ENCODE measurements at regions not wholly inside any gene's neighbourhood (a gene's known extent, or its start where the extent isn't known, plus 50 kb on each side); places are given as distances from the start of the nearest gene placed in this dataset.

GRCh38 chr3:135419155-135419554 lies 546.4 kb upstream of the PPP2R3A start:
- intact Hi-C loops (cut with micrococcal nuclease) = no loop called here
- Histone ChIP-seq H2AFZ (ENCODE audit: low read depth, low read length) (no peak overlapping the region), H3K79me2 (ENCODE audit: control insufficient read depth, insufficient read depth, low read length) (no peaks in the 10 kb centered on the region), H3K4me1 (replicated peaks in 1 of 2; ENCODE audit: control insufficient read depth in 2 of 2, insufficient read depth in 2 of 2, low read length in 2 of 2) (no peaks in the 10 kb centered on the region), H3K9me1 (ENCODE audit: control insufficient read depth, insufficient read depth, low read length) (no peaks in the 10 kb centered on the region), H3K4me2 (ENCODE audit: insufficient read depth, low read length) (no peak overlapping the region), H3K9me3 (replicated peaks; ENCODE audit: control insufficient read depth, insufficient read depth, low read depth, low read length) (no peaks in the 10 kb centered on the region), H3K4me3 (no peak overlapping the region), H3K36me3 (ENCODE audit: control insufficient read depth, insufficient read depth, low read length) (no peaks in the 10 kb centered on the region), H3K27me3 (ENCODE audit: control insufficient read depth in 2 of 2, insufficient read depth in 2 of 2, low read length in 2 of 2) (no peaks in the 10 kb centered on the region), H4K20me1 (replicated peaks; ENCODE audit: control insufficient read depth, insufficient read depth, low read length) (no peaks in the 10 kb centered on the region), H3K27ac (ENCODE audit: extremely low read depth, low read depth, low read length) (no peak overlapping the region), H3K9ac (ENCODE audit: insufficient read depth in 1 of 2, low read depth in 2 of 2, low read length in 2 of 2) (no peak overlapping the region)
- ChIA-PET CTCF (ENCODE audit: low intra/inter-chr PET ratio) (no interaction called here), POLR2A (no interaction called here)
- BruUV-seq (replicated peaks) = no TSS peak
- FAIRE-seq (no peak), ATAC-seq (no peak), DNase-seq (ENCODE audit: extremely low read depth in 1 of 4, low spot score in 3 of 4) (no peak)
- 0% methylated on average over 2 of the region's 2 CpGs for WGBS (ENCODE audit: insufficient coverage, low coverage, missing lambda C conversion rate)
- in situ Hi-C loops (cut with MboI) = no loop called here
- TF ChIP-seq PHB (CRISPR knock-in tag; IDR thresholded peaks at IDR 0.05) = no peak
- no peak for TF ChIP-seq XRCC4 (IDR thresholded peaks at IDR 0.05; ENCODE audit: extremely low read depth, insufficient read depth, insufficient read length)

- Histone ChIP-seq H3K27me3 (ENCODE audit: control insufficient read depth in 2 of 2, insufficient read depth in 2 of 2, low read length in 2 of 2) (no peaks in the 10 kb centered on the region), H3K79me2 (ENCODE audit: control insufficient read depth, insufficient read depth, low read length) (no peaks in the 10 kb centered on the region), H3K4me2 (ENCODE audit: insufficient read depth, low read length) (no peak overlapping the region), H4K20me1 (replicated peaks; ENCODE audit: control insufficient read depth, insufficient read depth, low read length) (no peaks in the 10 kb centered on the region), H3K4me1 (replicated peaks in 1 of 2; ENCODE audit: control insufficient read depth in 2 of 2, insufficient read depth in 2 of 2, low read length in 2 of 2) (no peaks in the 10 kb centered on the region), H3K9me1 (ENCODE audit: control insufficient read depth, insufficient read depth, low read length) (no peaks in the 10 kb centered on the region), H3K9ac (ENCODE audit: insufficient read depth in 1 of 2, low read depth in 2 of 2, low read length in 2 of 2) (no peak overlapping the region), H3K36me3 (ENCODE audit: control insufficient read depth, insufficient read depth, low read length) (no peaks in the 10 kb centered on the region), H3K9me3 (replicated peaks; ENCODE audit: control insufficient read depth, insufficient read depth, low read depth, low read length) (no peaks in the 10 kb centered on the region), H3K27ac (ENCODE audit: extremely low read depth, low read depth, low read length) (no peak overlapping the region), H3K4me3 (no peak overlapping the region), H2AFZ (ENCODE audit: low read depth, low read length) (no peak overlapping the region)
- no peak for FAIRE-seq
- intact Hi-C loops (cut with micrococcal nuclease) (no loop called here), in situ Hi-C loops (cut with MboI) (no loop called here)
- BruUV-seq (replicated peaks) = no TSS peak
- TF ChIP-seq HEY1 (CRISPR knock-in tag; IDR thresholded peaks at IDR 0.05; ENCODE audit: borderline replicate concordance) (no peak), TFE3 (CRISPR knock-in tag; IDR thresholded peaks at IDR 0.05) (0 out of 2 replicates have a peak, but pooled peaks have one; percentile 4)
- WGBS (ENCODE audit: insufficient coverage, low coverage, missing lambda C conversion rate) = 27% methylated on average over 2 of the region's 2 CpGs
- ATAC-seq = no peak
- ChIA-PET POLR2A (no interaction called here), CTCF (ENCODE audit: low intra/inter-chr PET ratio) (no interaction called here)
- no peak for DNase-seq (ENCODE audit: extremely low read depth in 1 of 4, low spot score in 3 of 4)
Measured at GRCh38 chr3:135426508-135426907, 539.0 kb upstream of the PPP2R3A start.

Measured in K562 (cell line).